SU-DHL-6 (cell line): ENCODE measurements at regions not wholly inside any gene's neighbourhood (a gene's known extent, or its start where the extent isn't known, plus 50 kb on each side); places are given as distances from the start of the nearest gene placed in this dataset.

Experiments
- H2AFZ ChIP-seq: fragments of 200-600 bp; sonication (generic); 2 replicates; pipeline ENCODE4 v1.6.1; 2014; ENCODE audit warnings: low read depth, mild to moderate bottlenecking, moderate library complexity, mixed read lengths, antibody characterized with exemption, low read length; ENCODE audit not compliant: severe bottlenecking
- H3F3A ChIP-seq: fragments of 200-600 bp; shearing (Covaris generic); 2 replicates; pipeline ENCODE4 v1.6.0; 2016; ENCODE audit warnings: antibody characterized with exemption, mild to moderate bottlenecking; ENCODE audit not compliant: insufficient read depth
- H3K27ac ChIP-seq: fragments of 200-600 bp; sonication (generic); 2 replicates; pipeline ENCODE4 v1.5.1; 2016; ENCODE audit warnings: low read depth, mild to moderate bottlenecking, low read length, moderate library complexity, mixed read lengths
- H3K27me3 ChIP-seq: fragments of 200-600 bp; sonication (generic), shearing (Covaris generic); 2 replicates; pipeline ENCODE4 v1.6.0; 2014; ENCODE audit warnings: mild to moderate bottlenecking, low read length
- H3K36me3 ChIP-seq: fragments of 200-600 bp; sonication (generic); 2 replicates; pipeline ENCODE4 v1.6.1; 2014; ENCODE audit warnings: mild to moderate bottlenecking, low read length, mixed read lengths
- H3K4me2 ChIP-seq: fragments of 300-600, 200-600 bp; shearing (Covaris generic), sonication (generic); 2 replicates; pipeline ENCODE4 v1.6.0; 2014; ENCODE audit warnings: low read length, low read depth, mild to moderate bottlenecking; ENCODE audit not compliant: poor library complexity, severe bottlenecking
- H3K4me3 ChIP-seq: fragments of 200-600 bp; sonication (generic); 2 replicates; pipeline ENCODE4 v1.5.1; 2014; ENCODE audit warnings: antibody characterized with exemption, low read length, mild to moderate bottlenecking, mixed read lengths; ENCODE audit not compliant: insufficient read depth, poor library complexity, severe bottlenecking
- H3K79me2 ChIP-seq: fragments of 200-600 bp; sonication (generic); 2 replicates; pipeline ENCODE4 v1.6.1; 2014; ENCODE audit warnings: mild to moderate bottlenecking, low read length, moderate library complexity; ENCODE audit not compliant: insufficient read depth
- H3K9ac ChIP-seq: fragments of 200-600 bp; sonication (generic); 2 replicates; pipeline ENCODE4 v1.7.0; 2014; ENCODE audit warnings: mild to moderate bottlenecking, low read length
- H3K9me2 ChIP-seq: fragments of 200-600 bp; sonication (generic); replicated peaks from 2 replicates; pipeline ENCODE4 v1.6.1; 2014; ENCODE audit warnings: low read length; ENCODE audit not compliant: insufficient read depth
- H3K9me3 ChIP-seq: fragments of 200-600 bp; sonication (generic); 2 replicates; pipeline ENCODE4 v1.6.1; 2014; ENCODE audit warnings: low read length, mixed read lengths; ENCODE audit not compliant: insufficient read depth
- H4K20me1 ChIP-seq: fragments of 200-600 bp; sonication (generic); 2 replicates; pipeline ENCODE4 v1.6.1; 2014; ENCODE audit warnings: low read depth, mild to moderate bottlenecking, antibody characterized with exemption, low read length, moderate library complexity, mixed read lengths
- CTCF ChIP-seq: fragments of 200-600 bp; sonication (generic); IDR thresholded peaks from one replicate; pipeline ENCODE4 v1.5.1; 2017; ENCODE audit warnings: antibody characterized with exemption, mild to moderate bottlenecking, low read length, moderate library complexity; ENCODE audit not compliant: insufficient read depth, poor library complexity, severe bottlenecking
- EZH2phosphoT487 ChIP-seq: fragments of 200-600 bp; sonication (generic), shearing (Covaris generic); conservative IDR thresholded peaks from 2 replicates; pipeline ENCODE4 v1.6.1; 2018; ENCODE audit warnings: mild to moderate bottlenecking, antibody characterized with exemption, low read length, moderate library complexity, mixed read lengths

GRCh38 chr1:82538876-82539275 lies 738.1 kb downstream of the ADGRL2 start:
- no peak overlapping the region for H3K9ac ChIP-seq
- H4K20me1 ChIP-seq, result no peaks in the 10 kb centered on the region
- no peaks in the 10 kb centered on the region for H3F3A ChIP-seq
- no peak overlapping the region for H2AFZ ChIP-seq
- H3K27ac ChIP-seq, result no peak overlapping the region
- H3K27me3 ChIP-seq, result no peaks in the 10 kb centered on the region
- 0 out of 2 replicates have a peak, but pooled peaks cover 7% of the 10 kb centered on the region for H3K36me3 ChIP-seq
- H3K9me3 ChIP-seq, result no peaks in the 10 kb centered on the region
- H3K9me2 ChIP-seq, result no peaks in the 10 kb centered on the region
- H3K4me2 ChIP-seq, result no peak overlapping the region
- no peak overlapping the region for H3K4me3 ChIP-seq
- no peak for TF ChIP-seq CTCF
- no peak for TF ChIP-seq EZH2phosphoT487
- H3K79me2 ChIP-seq, result no peaks in the 10 kb centered on the region

- no peaks in the 10 kb centered on the region for H3K9me3 ChIP-seq
- no peaks in the 10 kb centered on the region for H3K36me3 ChIP-seq
- no peaks in the 10 kb centered on the region for H3K79me2 ChIP-seq
- no peak overlapping the region for H3K4me2 ChIP-seq
- no peaks in the 10 kb centered on the region for H3F3A ChIP-seq
- H3K9me2 ChIP-seq, result no peaks in the 10 kb centered on the region
- no peak overlapping the region for H2AFZ ChIP-seq
- H3K27me3 ChIP-seq, result no peaks in the 10 kb centered on the region
- H4K20me1 ChIP-seq, result no peaks in the 10 kb centered on the region
- H3K4me3 ChIP-seq, result no peak overlapping the region
- no peak overlapping the region for H3K9ac ChIP-seq
- no peak overlapping the region for H3K27ac ChIP-seq
- TF ChIP-seq CTCF, result no peak
- no peak for TF ChIP-seq EZH2phosphoT487
Observed at GRCh38 chr1:82534996-82535395, 734.3 kb downstream of the ADGRL2 start.

- no peak overlapping the region for H2AFZ ChIP-seq
- no peaks in the 10 kb centered on the region for H3K79me2 ChIP-seq
- H3K4me2 ChIP-seq, result no peak overlapping the region
- no peak overlapping the region for H3K27ac ChIP-seq
- no peak overlapping the region for H3K4me3 ChIP-seq
- H3K9me2 ChIP-seq, result no peaks in the 10 kb centered on the region
- H3K36me3 ChIP-seq, result no peaks in the 10 kb centered on the region
- TF ChIP-seq EZH2phosphoT487 (no peak), CTCF (no peak)
- H3K9ac ChIP-seq, result no peak overlapping the region
- no peaks in the 10 kb centered on the region for H4K20me1 ChIP-seq
- no peaks in the 10 kb centered on the region for H3K9me3 ChIP-seq
- no peaks in the 10 kb centered on the region for H3F3A ChIP-seq
- H3K27me3 ChIP-seq, result no peaks in the 10 kb centered on the region
Observed at GRCh38 chr1:82525378-82525777, 724.6 kb downstream of the ADGRL2 start.
